ENCODE measurements at regions not wholly inside any gene's neighbourhood (a gene's known extent, or its start where the extent isn't known, plus 50 kb on each side); places are given as distances from the start of the nearest gene placed in this dataset.

- no peak for DNase-seq (ENCODE audit: low read depth)
- H3K4me3 ChIP-seq (ENCODE audit: low read depth, low read length) = no peak overlapping the region
- no peak for TF ChIP-seq CTCF (conservative IDR thresholded peaks at IDR 0.05; ENCODE audit: low read depth, low read length)
These were observed 186.8 kb downstream of the NDFIP2 start for GRCh38 chr13:79667771-79668170.

GRCh38 chr13:79663977-79664636 is 183.2 kb downstream of the NDFIP2 start:
- no peak for DNase-seq (ENCODE audit: low read depth)
- no peak for TF ChIP-seq CTCF (conservative IDR thresholded peaks at IDR 0.05; ENCODE audit: low read depth, low read length)
- no peak overlapping the region for H3K4me3 ChIP-seq (ENCODE audit: low read depth, low read length)

- no peak overlapping the region for H3K4me3 ChIP-seq (ENCODE audit: low read depth, low read length)
- no peak for DNase-seq (ENCODE audit: low read depth)
- TF ChIP-seq CTCF (conservative IDR thresholded peaks at IDR 0.05; ENCODE audit: low read depth, low read length) = no peak
These were observed 182.5 kb downstream of the NDFIP2 start for GRCh38 chr13:79663435-79663834.

GRCh38 chr13:79662882-79663281 is 181.9 kb downstream of the NDFIP2 start:
- TF ChIP-seq CTCF (conservative IDR thresholded peaks at IDR 0.05; ENCODE audit: low read depth, low read length) = peak; percentile 15
- DNase-seq (ENCODE audit: low read depth) = no peak
- H3K4me3 ChIP-seq (ENCODE audit: low read depth, low read length) = no peak overlapping the region

GRCh38 chr13:79660361-79660760 is 179.4 kb downstream of the NDFIP2 start:
- no peak for DNase-seq (ENCODE audit: low read depth)

GRCh38 chr13:79659121-79659521 is 178.2 kb downstream of the NDFIP2 start:
- TF ChIP-seq CTCF (conservative IDR thresholded peaks at IDR 0.05; ENCODE audit: low read depth, low read length) = no peak
- no peak overlapping the region for H3K4me3 ChIP-seq (ENCODE audit: low read depth, low read length)
- no peak for DNase-seq (ENCODE audit: low read depth)

More at GRCh38 chr13:79660361-79660760, 179.4 kb downstream of the NDFIP2 start:
- no peak overlapping the region for H3K4me3 ChIP-seq (ENCODE audit: low read depth, low read length)
- TF ChIP-seq CTCF (conservative IDR thresholded peaks at IDR 0.05; ENCODE audit: low read depth, low read length) = no peak

- no peak overlapping the region for H3K4me3 ChIP-seq (ENCODE audit: low read depth, low read length)
- no peak for TF ChIP-seq CTCF (conservative IDR thresholded peaks at IDR 0.05; ENCODE audit: low read depth, low read length)
- no peak for DNase-seq (ENCODE audit: low read depth)
These were observed 177.5 kb downstream of the NDFIP2 start for GRCh38 chr13:79658333-79658975.

Measured in epithelial cell of proximal tubule (primary cell).